Esophagus squamous epithelium (tissue), 4 donors: ENCODE measurements at regions not wholly inside any gene's neighbourhood (a gene's known extent, or its start where the extent isn't known, plus 50 kb on each side); places are given as distances from the start of the nearest gene placed in this dataset.

Experiments
- CTCF ChIP-seq, 6 experiments: fragments of 450-650 bp in 4 of 6; fragments of 200-600 bp in 2 of 6; sonication (generic) in 2 of 6; IDR thresholded peaks; one replicate each; pipeline ENCODE4 v1.5.1; 2016 to 2019; ENCODE audit warnings: antibody characterized with exemption in 6 of 6, mild to moderate bottlenecking in 4 of 6, moderate library complexity in 4 of 6
- POLR2A ChIP-seq, 4 donors: fragments of 450-650 bp; IDR thresholded peaks; one replicate each; pipeline ENCODE4 v1.6.1; 2017; ENCODE audit warnings: antibody characterized with exemption in 4 of 4, mild to moderate bottlenecking in 4 of 4, moderate library complexity in 3 of 4

- no peak for TF ChIP-seq POLR2A (IDR thresholded peaks at IDR 0.05)
- TF ChIP-seq CTCF (IDR thresholded peaks at IDR 0.05), result no peak
These were observed 102.5 kb upstream of the AKAP13 start for GRCh38 chr15:85277847-85278370.
